Neural cell (in vitro differentiated cells): ENCODE measurements at regions not wholly inside any gene's neighbourhood (a gene's known extent, or its start where the extent isn't known, plus 50 kb on each side); places are given as distances from the start of the nearest gene placed in this dataset.

Experiments
- CTCF ChIP-seq: fragments of 450-650 bp; IDR thresholded peaks from 2 replicates; pipeline ENCODE4 v1.5.1; 2014; ENCODE audit warnings: antibody characterized with exemption, mild to moderate bottlenecking, moderate library complexity; ENCODE audit not compliant: poor library complexity, severe bottlenecking
- EZH2 ChIP-seq: fragments of 200-600, 300-800 bp; shearing (Covaris generic), sonication (generic); IDR thresholded peaks from 2 replicates; pipeline ENCODE4 v1.6.1; 2014; ENCODE audit warnings: antibody characterized with exemption, low read length, borderline replicate concordance, mild to moderate bottlenecking; ENCODE audit not compliant: insufficient read depth, poor library complexity, severe bottlenecking
- POLR2AphosphoS5 ChIP-seq: IDR thresholded peaks from 2 replicates; pipeline ENCODE4 v1.6.1; 2012
- RAD21 ChIP-seq: fragments of 450-650 bp; conservative IDR thresholded peaks from 2 replicates; pipeline ENCODE4 v1.6.1; 2014; ENCODE audit warnings: antibody characterized with exemption, mild to moderate bottlenecking, moderate library complexity

- no peak for TF ChIP-seq CTCF
- no peak for TF ChIP-seq POLR2AphosphoS5
- TF ChIP-seq RAD21 = no peak
- TF ChIP-seq EZH2 = no peak
Measured at GRCh38 chr7:124689931-124690330, 75.7 kb downstream of the GPR37 start.
